Muscle of leg (tissue), 3 donors: ENCODE measurements at regions not wholly inside any gene's neighbourhood (a gene's known extent, or its start where the extent isn't known, plus 50 kb on each side); places are given as distances from the start of the nearest gene placed in this dataset.
"Not testable (repeated sequence)": the region's sequence is repeated elsewhere in the genome, so short reads cannot be mapped to it uniquely, and the experiment has no call there.

Experiments
- DNase-seq: peaks from one replicate; pipeline ENCODE4 v3.0.0; 2013
- H3K27ac ChIP-seq: one replicate; pipeline ENCODE4 v1.5.1; 2013; ENCODE audit warnings: mild to moderate bottlenecking, low read length, control low read depth
- H3K27me3 ChIP-seq: one replicate; pipeline ENCODE4 v1.6.1; 2013; ENCODE audit warnings: low read length; ENCODE audit not compliant: control insufficient read depth, insufficient read depth
- H3K36me3 ChIP-seq: one replicate; pipeline ENCODE4 v1.6.1; 2013; ENCODE audit warnings: low read length; ENCODE audit not compliant: control insufficient read depth, insufficient read depth
- H3K4me1 ChIP-seq: one replicate; pipeline ENCODE4 v1.6.1; 2013; ENCODE audit warnings: low read length; ENCODE audit not compliant: control insufficient read depth, insufficient read depth
- H3K4me3 ChIP-seq: one replicate; pipeline ENCODE4 v1.5.1; 2013; ENCODE audit warnings: low read length, control low read depth
- H3K9me3 ChIP-seq: replicated peaks from 2 replicates; pipeline ENCODE4 v1.6.1; 2013; ENCODE audit warnings: low read depth, low read length; ENCODE audit not compliant: control insufficient read depth
- WGBS: methylation state at CpG from one replicate; pipeline ENCODE4 v1.1.5; 2013; ENCODE audit warnings: missing lambda C conversion rate; ENCODE audit not compliant: insufficient coverage; 5-methylcytosine and 5-hydroxymethylcytosine counted together

- no peaks in the 10 kb centered on the region for H3K27me3 ChIP-seq
- 73% methylated on average over 1 of the region's 1 CpG for WGBS
- H3K4me3 ChIP-seq, result no peak overlapping the region
- DNase-seq, result no peak
- no peak overlapping the region for H3K27ac ChIP-seq
- H3K4me1 ChIP-seq, result no peaks in the 10 kb centered on the region
- H3K9me3 ChIP-seq, result no peaks in the 10 kb centered on the region
- no peaks in the 10 kb centered on the region for H3K36me3 ChIP-seq
Observed at GRCh38 chr5:28703651-28704260, 1665.4 kb upstream of the CDH9 start.

GRCh38 chr5:28691526-28691925 is 1653.1 kb upstream of the CDH9 start:
- DNase-seq, result peak; percentile 79
- Histone ChIP-seq H3K36me3 (no peaks in the 10 kb centered on the region), H3K27ac (no peak overlapping the region), H3K4me3 (no peak overlapping the region), H3K27me3 (no peaks in the 10 kb centered on the region), H3K9me3 (no peaks in the 10 kb centered on the region), H3K4me1 (no peaks in the 10 kb centered on the region)

GRCh38 chr5:28685794-28686193 is 1647.4 kb upstream of the CDH9 start:
- Histone ChIP-seq H3K9me3 (no peaks in the 10 kb centered on the region), H3K27ac (no peak overlapping the region), H3K27me3 (no peaks in the 10 kb centered on the region), H3K36me3 (no peaks in the 10 kb centered on the region), H3K4me3 (no peak overlapping the region), H3K4me1 (no peaks in the 10 kb centered on the region)
- no peak for DNase-seq
- WGBS, result 50% methylated on average over 1 of the region's 6 CpGs

GRCh38 chr5:28678899-28679298 is 1640.5 kb upstream of the CDH9 start:
- Histone ChIP-seq H3K27ac (no peak overlapping the region), H3K36me3 (no peaks in the 10 kb centered on the region), H3K4me3 (no peak overlapping the region)

GRCh38 chr5:28666110-28666509 is 1627.7 kb upstream of the CDH9 start:
- H3K9me3 ChIP-seq, result peaks cover 20% of the 10 kb centered on the region
- no peak overlapping the region for H3K27ac ChIP-seq
- 60% methylated on average over 1 of the region's 1 CpG for WGBS
- DNase-seq, result no peak
- no peaks in the 10 kb centered on the region for H3K27me3 ChIP-seq
- H3K4me1 ChIP-seq, result no peaks in the 10 kb centered on the region
- no peaks in the 10 kb centered on the region for H3K36me3 ChIP-seq
- H3K4me3 ChIP-seq, result no peak overlapping the region

More at GRCh38 chr5:28678899-28679298, 1640.5 kb upstream of the CDH9 start:
- H3K9me3 ChIP-seq, result no peaks in the 10 kb centered on the region
- no peaks in the 10 kb centered on the region for H3K4me1 ChIP-seq
- DNase-seq, result no peak
- H3K27me3 ChIP-seq, result no peaks in the 10 kb centered on the region

- Histone ChIP-seq H3K27me3 (no peaks in the 10 kb centered on the region), H3K36me3 (no peaks in the 10 kb centered on the region), H3K27ac (no peak overlapping the region), H3K4me1 (no peaks in the 10 kb centered on the region), H3K9me3 (no peaks in the 10 kb centered on the region), H3K4me3 (no peak overlapping the region)
- no peak for DNase-seq
- WGBS, result 100% methylated on average over 1 of the region's 2 CpGs
Observed at GRCh38 chr5:28648108-28648507, 1609.7 kb upstream of the CDH9 start.

- H3K4me3 ChIP-seq, result no peak overlapping the region
- 92% methylated on average over 7 of the region's 9 CpGs for WGBS
- no peak for DNase-seq
- no peaks in the 10 kb centered on the region for H3K4me1 ChIP-seq
- no peaks in the 10 kb centered on the region for H3K27me3 ChIP-seq
- H3K27ac ChIP-seq, result no peak overlapping the region
- no peaks in the 10 kb centered on the region for H3K36me3 ChIP-seq
- H3K9me3 ChIP-seq, result peaks cover 2% of the 10 kb centered on the region
Observed at GRCh38 chr5:28632607-28633006, 1594.2 kb upstream of the CDH9 start.

GRCh38 chr5:28603869-28604268 is 1565.5 kb upstream of the CDH9 start:
- Histone ChIP-seq H3K9me3 (peaks cover 2% of the 10 kb centered on the region), H3K27me3 (no peaks in the 10 kb centered on the region), H3K27ac (no peak overlapping the region), H3K36me3 (no peaks in the 10 kb centered on the region), H3K4me1 (no peaks in the 10 kb centered on the region), H3K4me3 (no peak overlapping the region)
- WGBS, result 57% methylated on average over 2 of the region's 3 CpGs
- no peak for DNase-seq

- peaks cover 4% of the 10 kb centered on the region for H3K9me3 ChIP-seq
- H3K36me3 ChIP-seq, result no peaks in the 10 kb centered on the region
- no CpG with 5 or more reads among the region's 2 CpGs for WGBS
- H3K27me3 ChIP-seq, result no peaks in the 10 kb centered on the region
- no peak overlapping the region for H3K4me3 ChIP-seq
- DNase-seq, result no peak
- H3K27ac ChIP-seq, result no peak overlapping the region
- no peaks in the 10 kb centered on the region for H3K4me1 ChIP-seq
Observed at GRCh38 chr5:28602429-28602828, 1564.0 kb upstream of the CDH9 start.

- H3K9me3 ChIP-seq, H3K4me1 ChIP-seq, H3K27me3 ChIP-seq, H3K27ac ChIP-seq, DNase-seq, H3K36me3 ChIP-seq, H3K4me3 ChIP-seq: not testable (repeated sequence)
- 100% methylated on average over 4 of the region's 26 CpGs for WGBS
Observed at GRCh38 chr5:28596707-28597106, 1558.3 kb upstream of the CDH9 start.

GRCh38 chr5:28580616-28581015 is 1542.2 kb upstream of the CDH9 start:
- H3K36me3 ChIP-seq, result no peaks in the 10 kb centered on the region
- WGBS, result 47% methylated on average over 2 of the region's 4 CpGs
- H3K27ac ChIP-seq, result no peak overlapping the region
- H3K27me3 ChIP-seq, result no peaks in the 10 kb centered on the region
- H3K4me1 ChIP-seq, result no peaks in the 10 kb centered on the region
- no peak overlapping the region for H3K4me3 ChIP-seq
- no peak for DNase-seq
- peaks cover 7% of the 10 kb centered on the region for H3K9me3 ChIP-seq
